ENCODE measurements at regions not wholly inside any gene's neighbourhood (a gene's known extent, or its start where the extent isn't known, plus 50 kb on each side); places are given as distances from the start of the nearest gene placed in this dataset.

DNA sequence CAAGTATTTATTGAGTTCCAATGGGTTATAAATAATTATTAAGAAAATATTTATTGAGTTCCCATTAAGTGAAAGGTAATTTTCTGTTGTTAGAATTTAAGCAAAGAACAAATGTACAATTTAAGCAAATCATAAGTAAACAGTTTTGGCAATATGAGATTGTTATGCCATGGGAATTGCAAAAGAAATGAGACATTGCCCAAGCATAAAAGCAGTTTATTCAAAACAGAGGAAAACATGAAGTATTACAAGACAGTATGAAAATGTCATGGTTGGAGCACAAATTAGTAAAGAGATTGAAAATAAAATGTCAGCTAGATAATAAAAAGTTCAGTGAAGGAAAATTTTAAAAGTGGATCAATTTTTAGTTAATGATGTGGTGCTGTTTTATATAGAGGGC is 706.1 kb upstream of the EPHA5 start:
- TF ChIP-seq ZNF274 (IDR thresholded peaks at IDR 0.05; ENCODE audit: low read depth, low read length) (no peak), YY1 (IDR thresholded peaks at IDR 0.05; ENCODE audit: insufficient read depth, insufficient read length) (no peak)

Measured in NT2/D1 (cell line).